Stimulated activated naive CD8-positive, alpha-beta T cell treated with anti-CD3 and anti-CD28 coated beads, Interleukin-15, Interleukin-2, amounts not matched to agents 100 ng/mL and 50 ng/mL, for 24 hours (primary cell): ENCODE measurements at regions not wholly inside any gene's neighbourhood (a gene's known extent, or its start where the extent isn't known, plus 50 kb on each side); places are given as distances from the start of the nearest gene placed in this dataset.
A peak's percentile ranks its signal among the peaks of the same experiment; 100 is the strongest.
"Not testable (repeated sequence)": the region's sequence is repeated elsewhere in the genome, so short reads cannot be mapped to it uniquely, and the experiment has no call there.

Source experiments
- H3K27ac Mint-ChIP-seq: one replicate; pipeline ENCODE4 v1.8.0; 2021; ENCODE audit warnings: mild to moderate bottlenecking, mixed read lengths
- H3K27me3 Mint-ChIP-seq: one replicate; pipeline ENCODE4 v1.8.0; 2021; ENCODE audit warnings: mixed read lengths
- H3K36me3 Mint-ChIP-seq: one replicate; pipeline ENCODE4 v1.8.0; 2021; ENCODE audit warnings: low read depth, mixed read lengths
- H3K4me1 Mint-ChIP-seq: one replicate; pipeline ENCODE4 v1.8.0; 2021; ENCODE audit warnings: low read depth, mixed read lengths
- H3K4me3 Mint-ChIP-seq: one replicate; pipeline ENCODE4 v1.8.0; 2021; ENCODE audit warnings: mild to moderate bottlenecking, mixed read lengths
- H3K9me3 Mint-ChIP-seq: one replicate; pipeline ENCODE4 v1.8.0; 2021; ENCODE audit warnings: mixed read lengths

DNA sequence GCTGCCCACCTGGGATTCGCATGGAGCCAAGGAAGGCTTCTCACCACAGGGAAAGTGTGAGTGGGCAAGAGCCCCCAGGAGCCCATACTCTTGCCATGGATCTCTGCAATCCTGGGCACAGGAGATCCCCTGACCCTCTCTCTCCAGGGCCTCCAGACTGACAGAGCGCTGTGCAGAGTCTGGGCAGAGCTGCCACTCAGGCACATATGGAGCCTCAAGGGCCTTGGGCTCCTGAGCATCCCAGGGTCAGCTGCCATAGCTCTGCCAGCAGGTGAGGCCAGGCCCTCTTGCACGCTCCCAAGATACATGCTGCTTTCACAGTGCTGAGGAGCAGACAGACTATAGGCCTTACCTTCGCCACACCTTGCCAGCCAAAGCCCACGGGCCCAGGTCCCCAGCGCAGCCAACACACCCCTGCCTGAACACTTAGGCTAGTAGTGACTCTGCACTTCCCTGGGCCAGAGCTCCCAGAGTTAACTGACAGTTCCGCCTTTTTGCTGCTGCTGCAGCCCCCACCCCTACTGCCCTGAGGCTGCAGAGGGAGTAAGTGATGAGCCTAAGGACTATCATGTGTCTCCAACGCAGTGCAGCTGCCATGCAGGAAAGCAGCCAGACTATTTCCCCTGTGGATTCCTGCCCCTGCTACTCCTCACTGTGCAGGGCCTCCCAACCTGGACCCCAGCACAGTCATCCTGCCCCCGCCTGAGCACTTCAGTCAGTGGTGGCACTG is 323.2 kb downstream of the SPATA31A1 start:
- not testable (repeated sequence) for H3K27ac Mint-ChIP-seq, H3K36me3 Mint-ChIP-seq, H3K9me3 Mint-ChIP-seq, H3K4me1 Mint-ChIP-seq, H3K27me3 Mint-ChIP-seq, H3K4me3 Mint-ChIP-seq

DNA sequence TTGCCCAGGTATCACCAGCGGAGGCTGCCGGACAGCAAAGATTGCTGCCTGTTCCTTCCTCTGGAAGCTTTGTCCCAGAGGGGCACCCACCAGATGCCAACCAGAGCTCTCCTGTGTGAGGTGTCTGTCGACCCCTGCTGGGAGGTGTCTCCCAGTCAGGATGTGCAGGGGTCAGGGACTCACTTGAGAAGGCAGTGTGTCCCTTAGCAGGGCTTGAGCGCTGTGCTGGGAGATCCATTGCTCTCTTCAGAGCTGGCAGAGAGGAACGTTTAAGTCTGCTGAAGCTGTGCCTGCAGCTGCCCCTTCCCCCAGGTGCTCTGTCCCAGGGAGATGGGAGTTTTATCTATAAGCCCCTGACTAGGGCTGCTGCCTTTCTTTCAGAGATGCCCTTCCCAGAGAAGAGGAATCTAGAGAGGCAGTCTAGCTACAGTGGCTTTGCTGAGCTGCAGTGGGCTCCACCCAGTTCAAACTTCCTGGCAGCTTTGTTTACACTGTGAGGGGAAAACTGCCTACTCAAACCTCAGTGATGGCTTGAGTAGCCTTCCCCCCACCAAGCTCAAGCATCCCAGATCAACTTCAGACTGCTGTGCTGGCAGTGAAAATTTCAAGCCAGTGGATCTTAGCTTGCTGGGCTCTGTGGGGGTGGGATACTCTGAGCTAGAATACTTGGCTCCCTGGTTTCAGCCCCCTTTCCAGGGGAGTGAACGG is 325.4 kb downstream of the SPATA31A1 start:
- H3K4me1 Mint-ChIP-seq, H3K27me3 Mint-ChIP-seq, H3K27ac Mint-ChIP-seq, H3K4me3 Mint-ChIP-seq, H3K36me3 Mint-ChIP-seq, H3K9me3 Mint-ChIP-seq: not testable (repeated sequence)

GRCh38 chr9:39728862-39729261 is 373.4 kb downstream of the SPATA31A1 start:
- not testable (repeated sequence) for H3K36me3 Mint-ChIP-seq, H3K4me1 Mint-ChIP-seq, H3K9me3 Mint-ChIP-seq, H3K4me3 Mint-ChIP-seq, H3K27ac Mint-ChIP-seq, H3K27me3 Mint-ChIP-seq

- not testable (repeated sequence) for H3K9me3 Mint-ChIP-seq, H3K4me3 Mint-ChIP-seq, H3K27me3 Mint-ChIP-seq, H3K36me3 Mint-ChIP-seq, H3K27ac Mint-ChIP-seq, H3K4me1 Mint-ChIP-seq
Measured at GRCh38 chr9:39744898-39745297, 389.4 kb downstream of the SPATA31A1 start.

DNA sequence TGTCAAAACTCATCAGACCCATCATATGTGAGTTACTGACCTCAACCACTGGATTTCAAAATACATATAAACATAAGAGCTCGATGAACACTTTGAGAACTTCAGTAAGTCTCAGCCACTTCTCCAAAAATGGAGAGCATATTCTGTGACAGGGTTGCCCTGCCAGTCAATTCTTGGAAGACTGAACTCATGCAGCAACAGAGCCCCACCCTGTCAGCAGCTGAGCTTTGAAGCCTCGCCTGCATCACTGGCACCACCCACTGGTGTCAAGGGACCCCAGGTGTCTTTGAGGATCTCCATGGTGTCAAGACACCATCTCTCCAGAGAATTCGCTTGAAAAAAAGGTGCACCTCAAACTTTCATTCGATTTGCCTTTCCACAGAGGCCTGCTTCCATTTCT is 420.1 kb downstream of the SPATA31A1 start:
- not testable (repeated sequence) for H3K4me1 Mint-ChIP-seq, H3K27ac Mint-ChIP-seq, H3K36me3 Mint-ChIP-seq, H3K9me3 Mint-ChIP-seq, H3K27me3 Mint-ChIP-seq, H3K4me3 Mint-ChIP-seq

- not testable (repeated sequence) for H3K27me3 Mint-ChIP-seq, H3K4me1 Mint-ChIP-seq, H3K4me3 Mint-ChIP-seq, H3K27ac Mint-ChIP-seq, H3K9me3 Mint-ChIP-seq, H3K36me3 Mint-ChIP-seq
Measured at GRCh38 chr9:39791356-39791755, 435.9 kb downstream of the SPATA31A1 start.

DNA sequence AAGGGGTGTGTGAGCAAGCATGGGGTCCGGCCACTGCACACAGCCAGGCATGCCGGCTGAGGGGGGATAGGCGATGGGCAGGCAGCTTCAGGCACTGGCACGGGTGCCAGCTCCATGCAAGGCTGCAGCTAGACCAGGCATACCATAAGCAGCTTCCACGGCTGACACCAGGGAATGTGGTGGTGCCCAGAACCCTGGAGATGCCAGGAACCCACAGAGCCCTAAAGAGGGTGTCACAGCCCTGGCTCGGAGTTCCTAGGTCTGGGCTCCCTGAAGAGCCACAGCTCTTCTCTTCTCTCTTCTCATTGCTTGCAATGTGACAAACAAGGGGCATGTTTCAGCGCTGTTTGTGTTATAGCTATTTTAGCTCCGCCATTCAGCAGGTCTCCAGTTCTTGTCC is 442.5 kb downstream of the SPATA31A1 start:
- not testable (repeated sequence) for H3K9me3 Mint-ChIP-seq, H3K4me1 Mint-ChIP-seq, H3K27me3 Mint-ChIP-seq, H3K36me3 Mint-ChIP-seq, H3K4me3 Mint-ChIP-seq, H3K27ac Mint-ChIP-seq

DNA sequence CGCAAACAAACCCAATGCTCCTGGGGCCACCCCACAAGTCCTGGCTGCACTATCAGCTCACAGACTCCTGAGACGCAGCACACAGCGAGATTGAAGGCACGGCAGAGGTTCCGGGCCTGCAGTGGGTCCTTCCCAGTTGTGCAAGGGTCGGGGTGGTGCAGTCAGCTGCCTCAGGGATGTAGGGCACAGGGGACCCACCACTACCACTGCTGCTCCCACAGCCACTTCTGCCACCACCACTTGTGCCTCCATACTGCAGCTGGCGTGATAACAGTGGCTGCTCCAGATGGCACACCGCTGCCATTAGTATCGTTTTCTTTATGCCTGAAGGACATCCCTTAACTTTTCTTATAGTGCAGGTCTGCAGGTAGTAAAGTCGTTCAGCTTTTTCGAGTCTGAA is 443.8 kb downstream of the SPATA31A1 start:
- H3K9me3 Mint-ChIP-seq, H3K4me3 Mint-ChIP-seq, H3K27me3 Mint-ChIP-seq, H3K36me3 Mint-ChIP-seq, H3K27ac Mint-ChIP-seq, H3K4me1 Mint-ChIP-seq: not testable (repeated sequence)

- not testable (repeated sequence) for H3K4me3 Mint-ChIP-seq, H3K27ac Mint-ChIP-seq, H3K9me3 Mint-ChIP-seq, H3K27me3 Mint-ChIP-seq, H3K4me1 Mint-ChIP-seq, H3K36me3 Mint-ChIP-seq
Measured at GRCh38 chr9:39802561-39802960, 447.1 kb downstream of the SPATA31A1 start.

- Mint-ChIP-seq H3K27ac (peak overlapping the region; percentile 98), H3K4me3 (peak overlapping the region; percentile 93)
- not testable (repeated sequence) for H3K27me3 Mint-ChIP-seq, H3K4me1 Mint-ChIP-seq, H3K36me3 Mint-ChIP-seq, H3K9me3 Mint-ChIP-seq
Measured at GRCh38 chr9:39809401-39810226, 454.1 kb downstream of the SPATA31A1 start.

- not testable (repeated sequence) for H3K36me3 Mint-ChIP-seq, H3K4me1 Mint-ChIP-seq, H3K27ac Mint-ChIP-seq, H3K9me3 Mint-ChIP-seq, H3K27me3 Mint-ChIP-seq, H3K4me3 Mint-ChIP-seq
Measured at GRCh38 chr9:39810401-39810800, 454.9 kb downstream of the SPATA31A1 start.

- not testable (repeated sequence) for H3K4me1 Mint-ChIP-seq, H3K9me3 Mint-ChIP-seq, H3K4me3 Mint-ChIP-seq, H3K36me3 Mint-ChIP-seq, H3K27ac Mint-ChIP-seq, H3K27me3 Mint-ChIP-seq
Measured at GRCh38 chr9:39811615-39812014, 456.1 kb downstream of the SPATA31A1 start.

GRCh38 chr9:39828457-39828856 is 473.0 kb downstream of the SPATA31A1 start:
- H3K36me3 Mint-ChIP-seq, H3K4me3 Mint-ChIP-seq, H3K27ac Mint-ChIP-seq, H3K4me1 Mint-ChIP-seq, H3K9me3 Mint-ChIP-seq, H3K27me3 Mint-ChIP-seq: not testable (repeated sequence)
